ENCODE measurements at regions not wholly inside any gene's neighbourhood (a gene's known extent, or its start where the extent isn't known, plus 50 kb on each side); places are given as distances from the start of the nearest gene placed in this dataset.

DNA sequence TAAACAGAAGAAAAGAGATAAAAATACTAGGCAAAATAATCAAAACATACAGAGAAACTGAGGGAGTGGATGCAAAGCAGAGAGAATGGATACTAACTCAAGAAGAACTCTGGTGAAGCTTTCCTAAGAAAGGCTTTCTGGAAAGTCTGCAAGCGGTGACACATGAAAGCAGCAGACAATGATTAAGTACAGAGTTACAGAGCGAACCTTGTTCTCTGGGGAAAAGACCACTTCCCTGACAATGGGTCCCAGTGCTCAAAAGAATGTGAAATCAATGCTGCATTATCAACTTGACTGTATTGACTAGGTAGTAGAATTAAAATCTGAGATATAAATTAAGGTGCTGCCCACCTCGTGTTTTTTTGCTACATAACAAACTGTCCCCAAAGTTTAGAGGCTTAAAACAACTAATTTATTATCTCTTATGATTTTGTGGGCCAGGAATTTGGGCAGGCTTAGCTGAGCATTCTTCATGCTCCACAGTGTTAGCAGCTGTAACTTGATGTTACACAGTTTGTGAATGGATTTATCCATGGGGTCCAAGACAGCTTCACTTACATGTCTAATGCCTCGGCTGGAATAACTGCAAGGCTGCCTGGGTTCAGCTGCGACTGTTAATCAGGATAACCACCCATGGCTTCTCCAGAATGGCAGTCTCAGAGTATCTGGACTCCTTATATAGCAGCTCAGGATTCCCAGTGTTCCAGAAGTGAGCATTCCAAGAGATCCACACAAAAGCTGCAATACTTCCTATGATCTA, 106.9 kb upstream of the INPP4B start:
- H3K9me3 Mint-ChIP-seq = peaks cover 0 to 8% of the 10 kb centered on the region in 2 donors
- ATAC-seq = no peak
- no peak for DNase-seq
- H3K27ac Mint-ChIP-seq = no peak overlapping the region
- no peak overlapping the region for H3K4me3 Mint-ChIP-seq
- no peaks in the 10 kb centered on the region for H3K4me1 Mint-ChIP-seq
- H3K27me3 Mint-ChIP-seq = no peaks in the 10 kb centered on the region

GRCh38 chr4:142954415-142954814, 108.3 kb upstream of the INPP4B start:
- Mint-ChIP-seq H3K27me3 (no peaks in the 10 kb centered on the region), H3K4me1 (no peaks in the 10 kb centered on the region), H3K4me3 (no peak overlapping the region), H3K9me3 (peaks cover 0 to 8% of the 10 kb centered on the region in 2 donors), H3K27ac (no peak overlapping the region)
- DNase-seq (no peak), ATAC-seq (no peak)

- no peaks in the 10 kb centered on the region for H3K27me3 Mint-ChIP-seq
- no peaks in the 10 kb centered on the region for H3K4me1 Mint-ChIP-seq
- peaks cover 0 to 8% of the 10 kb centered on the region in 2 donors for H3K9me3 Mint-ChIP-seq
- DNase-seq = no peak
- H3K27ac Mint-ChIP-seq = no peak overlapping the region
- no peak for ATAC-seq
- H3K4me3 Mint-ChIP-seq = no peak overlapping the region
Measured at GRCh38 chr4:142955501-142955900, 109.4 kb upstream of the INPP4B start.

GRCh38 chr4:142959173-142959572, 113.1 kb upstream of the INPP4B start:
- Mint-ChIP-seq H3K9me3 (peaks cover 0 to 8% of the 10 kb centered on the region in 2 donors), H3K27ac (no peak overlapping the region), H3K4me3 (no peak overlapping the region), H3K27me3 (peaks cover 7% of the 10 kb centered on the region), H3K4me1 (no peaks in the 10 kb centered on the region)
- DNase-seq (no peak), ATAC-seq (no peak)

DNA sequence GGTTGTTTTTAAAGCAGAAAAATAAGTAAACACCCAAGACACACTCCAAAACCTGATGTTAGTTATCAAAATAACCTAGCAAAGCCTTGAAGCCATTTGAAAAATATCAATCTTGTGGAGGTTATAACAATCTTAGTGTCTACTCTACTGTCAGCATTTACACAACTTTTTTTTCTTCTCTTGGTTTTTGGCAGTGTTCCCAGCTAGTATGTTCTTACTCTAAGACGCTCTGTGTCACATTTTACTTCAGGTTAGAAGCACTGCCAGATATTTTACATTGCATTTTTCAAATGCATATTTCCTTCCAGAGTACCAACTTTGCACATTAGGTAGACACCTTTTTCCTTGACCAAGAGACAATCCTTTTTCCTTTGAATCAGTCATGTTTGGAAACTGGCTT, 114.0 kb upstream of the INPP4B start:
- Mint-ChIP-seq H3K9me3 (peaks cover 0 to 3% of the 10 kb centered on the region in 2 donors), H3K27ac (no peak overlapping the region), H3K4me1 (no peaks in the 10 kb centered on the region), H3K4me3 (no peak overlapping the region), H3K27me3 (peaks cover 9% of the 10 kb centered on the region)
- DNase-seq = no peak
- ATAC-seq = no peak

DNA sequence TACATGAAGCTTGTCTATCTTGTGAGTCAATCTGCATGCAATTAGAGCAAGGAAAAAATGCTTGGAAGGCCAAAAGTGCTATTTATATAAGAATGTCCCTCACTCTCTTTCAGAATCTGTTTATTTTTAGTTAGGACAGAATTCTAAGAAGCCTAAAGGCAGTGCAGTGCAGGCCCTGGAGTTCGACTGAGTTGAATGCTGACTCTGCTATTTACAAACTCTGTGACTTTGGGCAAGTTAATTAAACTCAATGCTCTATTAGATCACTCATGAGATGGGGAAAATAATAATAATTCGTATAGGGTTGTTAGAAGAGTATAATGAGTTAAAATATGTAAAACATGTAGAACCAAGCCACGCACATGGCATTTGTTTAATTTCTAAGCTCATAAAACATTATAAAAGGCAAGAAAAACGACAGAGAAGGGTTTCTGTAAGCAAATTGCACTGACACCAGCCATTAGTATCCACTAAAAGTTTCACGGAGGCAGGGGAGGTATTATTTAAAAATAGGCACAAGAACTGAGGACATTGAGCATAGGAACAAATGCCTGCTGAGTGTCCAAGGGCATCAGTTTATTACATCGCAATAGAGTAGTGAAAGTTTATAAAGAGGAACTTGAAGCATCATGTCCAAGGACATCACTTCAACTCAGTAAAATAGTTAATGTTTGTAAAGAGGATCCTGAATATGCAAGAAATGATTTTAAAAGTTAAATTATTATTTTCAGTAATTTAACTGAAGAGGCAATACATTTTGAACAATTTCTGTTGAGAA, 115.0 kb upstream of the INPP4B start:
- DNase-seq = no peak
- Mint-ChIP-seq H3K9me3 (no peaks in the 10 kb centered on the region), H3K4me1 (no peaks in the 10 kb centered on the region), H3K4me3 (no peak overlapping the region), H3K27me3 (peaks cover 9% of the 10 kb centered on the region), H3K27ac (no peak overlapping the region)
- ATAC-seq = no peak

- Mint-ChIP-seq H3K27me3 (peaks cover 9% of the 10 kb centered on the region), H3K27ac (no peak overlapping the region), H3K4me3 (no peak overlapping the region), H3K4me1 (no peaks in the 10 kb centered on the region), H3K9me3 (no peaks in the 10 kb centered on the region)
- ATAC-seq (no peak), DNase-seq (no peak)
Measured at GRCh38 chr4:142961866-142962265, 115.8 kb upstream of the INPP4B start.

GRCh38 chr4:142974328-142974727, 128.2 kb upstream of the INPP4B start:
- DNase-seq (no peak), ATAC-seq (no peak)
- no peak overlapping the region for H3K4me3 Mint-ChIP-seq
- H3K27ac Mint-ChIP-seq = no peak overlapping the region
- H3K27me3 Mint-ChIP-seq = peaks cover 8% of the 10 kb centered on the region
- H3K4me1 Mint-ChIP-seq = no peaks in the 10 kb centered on the region
- H3K9me3 Mint-ChIP-seq = no peaks in the 10 kb centered on the region

DNA sequence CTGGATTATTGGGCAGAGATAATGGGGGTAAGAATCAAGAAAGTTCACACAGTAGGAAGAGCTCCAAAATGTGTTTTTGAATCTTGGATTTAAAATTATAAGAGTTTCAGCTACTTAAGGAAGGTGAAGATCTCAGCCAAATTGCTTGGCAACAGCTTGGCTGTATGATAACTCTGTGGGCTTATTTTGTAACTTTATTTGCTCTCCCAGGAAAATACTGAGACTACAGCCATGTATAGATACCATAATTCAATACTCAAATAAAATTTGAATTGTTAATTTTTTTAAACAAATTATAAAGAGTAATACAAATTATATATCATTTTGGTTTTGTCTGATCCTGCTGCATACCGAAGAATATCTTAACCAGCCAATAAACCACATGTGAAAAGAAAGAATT, 129.5 kb upstream of the INPP4B start:
- no peak overlapping the region for H3K4me3 Mint-ChIP-seq
- no peak overlapping the region for H3K27ac Mint-ChIP-seq
- no peaks in the 10 kb centered on the region for H3K9me3 Mint-ChIP-seq
- no peaks in the 10 kb centered on the region for H3K4me1 Mint-ChIP-seq
- peaks cover 11% of the 10 kb centered on the region for H3K27me3 Mint-ChIP-seq
- ATAC-seq = no peak
- DNase-seq = no peak

DNA sequence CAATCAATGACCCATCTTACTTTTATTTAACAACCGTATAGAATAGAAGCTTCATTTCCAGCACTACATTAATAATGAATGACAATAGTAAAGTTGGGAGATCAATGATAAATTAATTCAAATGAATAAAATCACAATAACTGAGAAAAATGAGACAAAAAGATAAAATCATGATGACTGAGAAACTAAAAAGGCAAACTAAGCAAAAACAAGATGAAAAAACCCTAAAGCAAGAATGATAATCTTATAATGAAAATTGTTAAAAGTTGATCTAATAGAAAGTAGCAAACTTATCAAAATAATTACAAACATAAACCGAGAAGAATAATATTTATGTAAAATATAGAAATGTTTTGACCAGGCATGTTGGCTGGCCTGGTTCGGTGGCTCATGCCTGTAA, 130.4 kb upstream of the INPP4B start:
- peaks cover 17% of the 10 kb centered on the region for H3K27me3 Mint-ChIP-seq
- no peaks in the 10 kb centered on the region for H3K9me3 Mint-ChIP-seq
- DNase-seq (no peak), ATAC-seq (no peak)
- H3K27ac Mint-ChIP-seq = no peak overlapping the region
- no peaks in the 10 kb centered on the region for H3K4me1 Mint-ChIP-seq
- no peak overlapping the region for H3K4me3 Mint-ChIP-seq

GRCh38 chr4:142977182-142977581, 131.1 kb upstream of the INPP4B start:
- ATAC-seq (no peak), DNase-seq (no peak)
- Mint-ChIP-seq H3K4me3 (no peak overlapping the region), H3K4me1 (no peaks in the 10 kb centered on the region), H3K9me3 (no peaks in the 10 kb centered on the region), H3K27me3 (peaks cover 17% of the 10 kb centered on the region), H3K27ac (no peak overlapping the region)

DNA sequence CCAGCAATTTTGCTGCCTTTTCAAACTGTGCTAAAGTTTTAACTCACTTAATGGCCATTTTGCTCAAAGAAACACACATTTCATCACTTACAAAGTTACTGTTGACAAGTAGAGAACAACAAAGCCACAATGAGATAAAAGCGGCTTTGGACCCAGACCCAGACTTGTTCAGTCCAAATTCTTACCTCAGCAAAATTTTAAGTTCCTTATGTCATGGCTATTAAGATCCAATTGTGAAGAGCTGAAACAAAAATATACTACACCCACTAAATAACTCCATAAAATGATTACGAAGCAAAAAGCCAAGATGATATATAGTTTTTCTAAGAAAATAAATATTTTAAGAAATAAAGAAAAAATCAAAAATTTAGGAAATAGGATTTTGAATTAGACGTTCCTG, 137.0 kb upstream of the INPP4B start:
- H3K4me3 Mint-ChIP-seq = no peak overlapping the region

DNA sequence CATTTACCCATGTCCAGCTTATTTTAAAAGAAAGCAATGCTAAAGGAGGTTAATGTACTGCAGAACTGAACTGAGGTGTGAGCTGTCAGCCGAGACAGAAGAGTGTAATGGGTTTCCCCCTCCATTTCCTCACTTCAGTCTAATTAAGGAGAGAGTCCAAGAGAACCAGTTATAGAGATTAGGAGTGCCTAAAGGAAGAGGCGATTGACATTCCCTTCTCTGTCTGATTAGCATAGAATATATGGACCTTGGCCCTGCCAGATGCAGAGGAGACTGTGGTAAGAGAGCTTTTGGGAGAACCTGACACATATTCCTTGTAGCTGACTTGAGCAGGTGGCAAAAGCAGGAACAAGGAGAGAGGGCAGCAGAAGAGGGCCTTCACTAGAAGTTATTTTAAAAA, 137.5 kb upstream of the INPP4B start:
- no peak for DNase-seq
- peaks cover 15% of the 10 kb centered on the region for H3K27me3 Mint-ChIP-seq

More for the DNA sequence above, 137.0 kb upstream of the INPP4B start:
- peaks cover 4 to 7% of the 10 kb centered on the region in 2 donors for H3K9me3 Mint-ChIP-seq
- no peaks in the 10 kb centered on the region for H3K4me1 Mint-ChIP-seq
- no peak for DNase-seq
- no peak overlapping the region for H3K27ac Mint-ChIP-seq
- no peak for ATAC-seq
- peaks cover 17% of the 10 kb centered on the region for H3K27me3 Mint-ChIP-seq

GRCh38 chr4:142984871-142985585, 138.9 kb upstream of the INPP4B start:
- ATAC-seq = no peak
- Mint-ChIP-seq H3K4me3 (no peak overlapping the region), H3K27ac (no peak overlapping the region), H3K27me3 (peaks cover 9% of the 10 kb centered on the region), H3K4me1 (no peaks in the 10 kb centered on the region), H3K9me3 (peaks cover 4 to 7% of the 10 kb centered on the region in 2 donors)
- no peak for DNase-seq

More for the DNA sequence above, 137.5 kb upstream of the INPP4B start:
- Mint-ChIP-seq H3K9me3 (peaks cover 4 to 7% of the 10 kb centered on the region in 2 donors), H3K4me3 (no peak overlapping the region), H3K4me1 (no peaks in the 10 kb centered on the region), H3K27ac (no peak overlapping the region)
- ATAC-seq = no peak

- ATAC-seq (no peak), DNase-seq (no peak)
- Mint-ChIP-seq H3K9me3 (peaks cover 4 to 19% of the 10 kb centered on the region in 2 donors), H3K4me3 (no peak overlapping the region), H3K4me1 (no peaks in the 10 kb centered on the region), H3K27me3 (peaks cover 8% of the 10 kb centered on the region), H3K27ac (no peak overlapping the region)
Measured at GRCh38 chr4:143016171-143016570, 168.5 kb upstream of the USP38 start.

DNA sequence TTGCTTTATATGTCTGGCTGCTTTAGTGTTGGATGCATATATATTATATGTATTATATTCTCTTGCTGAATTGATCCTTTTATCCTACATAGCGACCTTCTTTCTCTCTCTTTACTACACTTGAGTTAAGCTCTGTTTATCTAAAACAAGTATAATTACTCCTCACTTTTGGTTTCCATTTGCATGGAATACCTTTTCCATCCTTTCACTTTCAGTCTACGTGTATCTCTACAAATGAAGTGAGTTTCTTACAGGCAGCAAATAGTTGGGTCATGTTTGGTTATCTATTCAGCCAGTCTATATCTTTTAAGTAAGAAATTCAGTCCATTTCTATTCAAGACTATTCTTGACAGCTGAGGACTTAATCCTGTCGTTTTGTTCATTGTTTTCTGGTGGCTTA, 167.5 kb upstream of the USP38 start:
- H3K27ac Mint-ChIP-seq = no peak overlapping the region
- no peak for DNase-seq
- H3K27me3 Mint-ChIP-seq = peaks cover 8% of the 10 kb centered on the region
- H3K9me3 Mint-ChIP-seq = peaks cover 0 to 13% of the 10 kb centered on the region in 2 donors
- no peaks in the 10 kb centered on the region for H3K4me1 Mint-ChIP-seq
- H3K4me3 Mint-ChIP-seq = no peak overlapping the region
- ATAC-seq = no peak

Data from stimulated activated naive CD8-positive, alpha-beta T cell treated with anti-CD3 and anti-CD28 coated beads, Interleukin-15, amount 100 ng/mL, for 72 hours (primary cell).